Liver (tissue), 3 donors: ENCODE measurements at regions not wholly inside any gene's neighbourhood (a gene's known extent, or its start where the extent isn't known, plus 50 kb on each side); places are given as distances from the start of the nearest gene placed in this dataset.

Source experiments
- ATF3 ChIP-seq: IDR thresholded peaks from 2 replicates; pipeline ENCODE4 v1.6.1; 2016; ENCODE audit warnings: antibody characterized with exemption
- CTCF ChIP-seq: fragments of 150-350 bp; IDR thresholded peaks from 2 replicates; pipeline ENCODE4 v1.5.1; 2017; ENCODE audit warnings: improper control_type of control experiment, low read depth, low read length; ENCODE audit not compliant: missing input control
- EGR1 ChIP-seq, 2 donors: IDR thresholded peaks; 2 replicates each; pipeline ENCODE4 v1.6.1; 2016 to 2018; ENCODE audit warnings: antibody characterized with exemption in 2 of 2, low read depth in 2 of 2
- FOXA1 ChIP-seq: IDR thresholded peaks from 2 replicates; pipeline ENCODE4 v1.6.1; 2016; ENCODE audit warnings: antibody characterized with exemption
- GABPA ChIP-seq, 2 donors: IDR thresholded peaks in 1 of 2; conservative IDR thresholded peaks in 1 of 2; 2 replicates each; pipeline ENCODE4 v1.6.1; 2016; ENCODE audit warnings: antibody characterized with exemption in 2 of 2, mild to moderate bottlenecking in 1 of 2, moderate library complexity in 1 of 2
- JUND ChIP-seq, 2 donors: IDR thresholded peaks; 2 replicates each; pipeline ENCODE4 v1.6.1; 2016; ENCODE audit warnings: antibody characterized with exemption in 2 of 2
- MAX ChIP-seq: IDR thresholded peaks from 2 replicates; pipeline ENCODE4 v1.6.1; 2016; ENCODE audit warnings: antibody characterized with exemption
- RAD21 ChIP-seq, 2 donors: IDR thresholded peaks; 2 replicates each; pipeline ENCODE4 v1.6.1; 2016; ENCODE audit warnings: antibody characterized with exemption in 2 of 2, mild to moderate bottlenecking in 2 of 2
- RXRA ChIP-seq, 2 donors: IDR thresholded peaks; 2 replicates each; pipeline ENCODE4 v1.6.1; 2017 to 2018; ENCODE audit warnings: antibody characterized with exemption in 2 of 2, mild to moderate bottlenecking in 1 of 2
- TAF1 ChIP-seq: conservative IDR thresholded peaks from 2 replicates; pipeline ENCODE4 v1.6.1; 2016; ENCODE audit warnings: antibody characterized with exemption, mild to moderate bottlenecking
- YY1 ChIP-seq: IDR thresholded peaks from 2 replicates; pipeline ENCODE4 v1.6.1; 2016; ENCODE audit warnings: antibody characterized with exemption, mild to moderate bottlenecking
- donor health status: healthy.
- donor health status: healthy.

- no peak for TF ChIP-seq ATF3
- no peak for TF ChIP-seq MAX
- TF ChIP-seq CTCF = no peak
- no peak for TF ChIP-seq TAF1
- TF ChIP-seq JUND (IDR thresholded peaks at IDR 0.05) = no peak
- TF ChIP-seq RXRA (IDR thresholded peaks at IDR 0.05) = no peak
- no peak for TF ChIP-seq RAD21 (IDR thresholded peaks at IDR 0.05)
- TF ChIP-seq FOXA1 = no peak
- TF ChIP-seq EGR1 (IDR thresholded peaks at IDR 0.05; ENCODE audit: low read depth in 2 of 2) = no peak
- TF ChIP-seq GABPA (IDR thresholded peaks at IDR 0.05 in 1 of 2, conservative IDR thresholded peaks at IDR 0.05 in 1 of 2) = no peak
- no peak for TF ChIP-seq YY1
Measured at GRCh38 chr3:72580900-72581299, 267.3 kb downstream of the SHQ1 start.
